ENCODE measurements at regions not wholly inside any gene's neighbourhood (a gene's known extent, or its start where the extent isn't known, plus 50 kb on each side); places are given as distances from the start of the nearest gene placed in this dataset.

DNA sequence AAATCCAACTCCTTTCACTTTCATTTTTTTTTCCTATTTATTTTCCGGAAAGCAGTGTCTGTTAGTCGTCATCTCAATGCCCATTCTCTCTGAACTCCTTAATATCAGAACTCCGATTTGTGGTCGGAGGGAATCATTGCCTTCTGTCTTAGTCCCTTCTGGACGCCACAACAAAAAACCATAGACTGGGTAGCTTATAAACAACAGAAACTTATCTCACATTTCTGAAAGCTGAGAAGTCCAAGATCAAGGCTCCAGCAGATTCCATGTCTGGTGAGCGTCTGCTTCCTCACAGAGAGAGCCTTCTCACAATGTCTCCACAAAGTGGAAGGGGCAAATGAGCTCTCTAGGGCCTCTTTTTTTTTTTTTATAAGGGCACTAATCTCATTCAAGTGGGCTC is 296.6 kb upstream of the CDH11 start:
- peaks cover 6% of the 10 kb centered on the region for H3K9me3 Mint-ChIP-seq (ENCODE audit: insufficient read depth)
- 92% methylated on average over 5 of the region's 6 CpGs for WGBS (ENCODE audit: insufficient coverage)
- Histone ChIP-seq H3K79me2 (ENCODE audit: control insufficient read depth, insufficient read depth, low read length) (no peaks in the 10 kb centered on the region), H3K36me3 (replicated peaks in 1 of 2; ENCODE audit: control extremely low read depth in 1 of 2, control insufficient read depth in 1 of 2, extremely low read depth in 1 of 2, insufficient read depth in 2 of 2, low read length in 1 of 2) (no peaks in the 10 kb centered on the region), H3K4me1 (ENCODE audit: control insufficient read depth in 2 of 2, insufficient read depth in 2 of 2, low read length in 2 of 2) (no peaks in the 10 kb centered on the region), H4K20me1 (ENCODE audit: control insufficient read depth, insufficient read depth, low read length, poor library complexity, severe bottlenecking) (no peaks in the 10 kb centered on the region), H3K27me3 (replicated peaks in 1 of 4; ENCODE audit: control extremely low read depth in 1 of 4, control insufficient read depth in 3 of 4, insufficient read depth in 4 of 4, low read length in 3 of 4) (no peaks in the 10 kb centered on the region), H3K27ac (ENCODE audit: low read length in 2 of 2) (no peak overlapping the region), H3K9me3 (ENCODE audit: control extremely low read depth in 1 of 3, control insufficient read depth in 2 of 3, insufficient read depth in 1 of 3, low read length in 2 of 3) (peaks cover 0 to 6% (median 0%) of the 10 kb centered on the region in 3 donors), H2AFZ (ENCODE audit: insufficient read depth, low read depth, low read length, poor library complexity, severe bottlenecking) (no peak overlapping the region), H3K4me3 (ENCODE audit: control extremely low read depth in 1 of 5, extremely low read depth in 1 of 5, insufficient read depth in 1 of 5, low read depth in 2 of 5, low read length in 4 of 5) (no peak overlapping the region), H3K9ac (ENCODE audit: low read length) (no peak overlapping the region), H3K4me2 (replicated peaks; ENCODE audit: low read depth, low read length, poor library complexity, severe bottlenecking) (no peak overlapping the region)
- H3K4me1 Mint-ChIP-seq: no peaks in the 10 kb centered on the region
- CTCF ChIA-PET: no interaction called here
- no peak overlapping the region for H3K27ac Mint-ChIP-seq
- TF ChIP-seq, protein P1, sequence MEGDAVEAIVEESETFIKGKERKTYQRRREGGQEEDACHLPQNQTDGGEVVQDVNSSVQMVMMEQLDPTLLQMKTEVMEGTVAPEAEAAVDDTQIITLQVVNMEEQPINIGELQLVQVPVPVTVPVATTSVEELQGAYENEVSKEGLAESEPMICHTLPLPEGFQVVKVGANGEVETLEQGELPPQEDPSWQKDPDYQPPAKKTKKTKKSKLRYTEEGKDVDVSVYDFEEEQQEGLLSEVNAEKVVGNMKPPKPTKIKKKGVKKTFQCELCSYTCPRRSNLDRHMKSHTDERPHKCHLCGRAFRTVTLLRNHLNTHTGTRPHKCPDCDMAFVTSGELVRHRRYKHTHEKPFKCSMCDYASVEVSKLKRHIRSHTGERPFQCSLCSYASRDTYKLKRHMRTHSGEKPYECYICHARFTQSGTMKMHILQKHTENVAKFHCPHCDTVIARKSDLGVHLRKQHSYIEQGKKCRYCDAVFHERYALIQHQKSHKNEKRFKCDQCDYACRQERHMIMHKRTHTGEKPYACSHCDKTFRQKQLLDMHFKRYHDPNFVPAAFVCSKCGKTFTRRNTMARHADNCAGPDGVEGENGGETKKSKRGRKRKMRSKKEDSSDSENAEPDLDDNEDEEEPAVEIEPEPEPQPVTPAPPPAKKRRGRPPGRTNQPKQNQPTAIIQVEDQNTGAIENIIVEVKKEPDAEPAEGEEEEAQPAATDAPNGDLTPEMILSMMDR (IDR thresholded peaks at IDR 0.05): no peak
- POLR2A ChIA-PET: no interaction called here
- H3K4me3 Mint-ChIP-seq: no peak overlapping the region
- intact Hi-C loops (cut with micrococcal nuclease): no loop called here
- no peak for DNase-seq
- no peaks in the 10 kb centered on the region for H3K27me3 Mint-ChIP-seq
- no peak for ATAC-seq (ENCODE audit: low read depth)

DNA sequence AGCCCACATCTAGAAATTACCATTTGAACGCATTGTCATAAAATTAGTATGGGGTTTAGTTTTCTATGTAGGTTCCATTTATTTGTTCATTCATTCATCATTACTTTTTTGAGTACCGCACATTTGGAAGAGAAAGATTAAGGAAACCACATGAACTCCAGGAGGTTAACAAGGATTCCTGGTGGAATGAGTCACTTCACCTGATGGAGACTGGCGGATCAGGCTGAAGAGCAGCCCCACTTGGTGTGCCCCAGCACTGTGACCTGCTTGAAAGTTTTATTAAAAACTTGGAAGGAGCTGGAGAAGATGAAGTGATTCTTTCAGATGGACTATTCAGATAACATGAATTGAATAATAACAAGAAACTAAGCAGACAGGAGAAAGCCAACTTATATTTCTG is 293.6 kb upstream of the CDH11 start:
- no peak overlapping the region for H3K27ac Mint-ChIP-seq
- no peak for DNase-seq
- H3K9me3 Mint-ChIP-seq (ENCODE audit: insufficient read depth): peaks cover 10% of the 10 kb centered on the region
- ChIA-PET CTCF (no interaction called here), POLR2A (no interaction called here)
- Histone ChIP-seq H3K4me1 (ENCODE audit: control insufficient read depth in 2 of 2, insufficient read depth in 2 of 2, low read length in 2 of 2) (no peaks in the 10 kb centered on the region), H3K27ac (ENCODE audit: low read length in 2 of 2) (no peak overlapping the region), H4K20me1 (ENCODE audit: control insufficient read depth, insufficient read depth, low read length, poor library complexity, severe bottlenecking) (no peaks in the 10 kb centered on the region), H3K27me3 (replicated peaks in 1 of 4; ENCODE audit: control extremely low read depth in 1 of 4, control insufficient read depth in 3 of 4, insufficient read depth in 4 of 4, low read length in 3 of 4) (no peaks in the 10 kb centered on the region), H3K36me3 (replicated peaks in 1 of 2; ENCODE audit: control extremely low read depth in 1 of 2, control insufficient read depth in 1 of 2, extremely low read depth in 1 of 2, insufficient read depth in 2 of 2, low read length in 1 of 2) (no peaks in the 10 kb centered on the region), H3K79me2 (ENCODE audit: control insufficient read depth, insufficient read depth, low read length) (no peaks in the 10 kb centered on the region), H2AFZ (ENCODE audit: insufficient read depth, low read depth, low read length, poor library complexity, severe bottlenecking) (no peak overlapping the region), H3K4me3 (ENCODE audit: control extremely low read depth in 1 of 5, extremely low read depth in 1 of 5, insufficient read depth in 1 of 5, low read depth in 2 of 5, low read length in 4 of 5) (no peak overlapping the region), H3K9me3 (ENCODE audit: control extremely low read depth in 1 of 3, control insufficient read depth in 2 of 3, insufficient read depth in 1 of 3, low read length in 2 of 3) (peaks cover 0 to 6% (median 0%) of the 10 kb centered on the region in 3 donors), H3K4me2 (replicated peaks; ENCODE audit: low read depth, low read length, poor library complexity, severe bottlenecking) (no peak overlapping the region), H3K9ac (ENCODE audit: low read length) (no peak overlapping the region)
- 100% methylated on average over 1 of the region's 3 CpGs for WGBS (ENCODE audit: insufficient coverage)
- ATAC-seq (ENCODE audit: low read depth): no peak
- intact Hi-C loops (cut with micrococcal nuclease): no loop called here
- TF ChIP-seq, protein P1 (IDR thresholded peaks at IDR 0.05): no peak
- no peak for TF ChIP-seq EZH2 (IDR thresholded peaks at IDR 0.05; ENCODE audit: borderline replicate concordance, insufficient read depth, low read depth, low read length, poor library complexity, severe bottlenecking)
- H3K27me3 Mint-ChIP-seq: no peaks in the 10 kb centered on the region
- H3K4me3 Mint-ChIP-seq: no peak overlapping the region
- no peaks in the 10 kb centered on the region for H3K4me1 Mint-ChIP-seq
